IMR-90 (cell line): ENCODE measurements at regions not wholly inside any gene's neighbourhood (a gene's known extent, or its start where the extent isn't known, plus 50 kb on each side); places are given as distances from the start of the nearest gene placed in this dataset.

Source experiments
- CTCF ChIP-seq: conservative IDR thresholded peaks from 2 replicates; pipeline ENCODE4 v1.5.1; 2012; ENCODE audit warnings: mild to moderate bottlenecking, low read depth, low read length, improper control_type of control experiment
- FOS ChIP-seq: fragments of 150-350 bp; IDR thresholded peaks from 2 replicates; pipeline ENCODE4 v1.6.1; 2016; ENCODE audit warnings: low read depth, low read length
- MXI1 ChIP-seq: IDR thresholded peaks from 2 replicates; pipeline ENCODE4 v1.6.1; 2012; ENCODE audit warnings: low read depth, mild to moderate bottlenecking, low read length, moderate library complexity, borderline replicate concordance
- RCOR1 ChIP-seq: IDR thresholded peaks from 2 replicates; pipeline ENCODE4 v1.6.1; 2012; ENCODE audit warnings: mild to moderate bottlenecking, low read length, improper control_type of control experiment; ENCODE audit not compliant: insufficient replicate concordance
- RFX5 ChIP-seq: IDR thresholded peaks from 2 replicates; pipeline ENCODE4 v1.8.0; 2012; ENCODE audit warnings: low read depth, mild to moderate bottlenecking, low read length, moderate library complexity

GRCh38 chr6:81241126-81242041 is 511.1 kb downstream of the TENT5A start:
- TF ChIP-seq CTCF (peak; percentile 54), RFX5 (no peak), FOS (no peak), MXI1 (no peak), RCOR1 (no peak)
